Mesendoderm (in vitro differentiated cells): ENCODE measurements at regions not wholly inside any gene's neighbourhood (a gene's known extent, or its start where the extent isn't known, plus 50 kb on each side); places are given as distances from the start of the nearest gene placed in this dataset.

Experiments
- DNase-seq: peaks from one replicate; pipeline ENCODE4 v3.0.0; 2013
- H2AK5ac ChIP-seq: 2 replicates; pipeline ENCODE4 v1.6.1; 2013; ENCODE audit warnings: low read length, inconsistent platforms
- H2BK120ac ChIP-seq: 2 replicates; pipeline ENCODE4 v1.6.1; 2013; ENCODE audit warnings: low read depth, mild to moderate bottlenecking, low read length, moderate library complexity, mixed read lengths
- H2BK15ac ChIP-seq: replicated peaks from 2 replicates; pipeline ENCODE4 v1.6.1; 2013; ENCODE audit warnings: low read depth, mild to moderate bottlenecking, moderate library complexity
- H2BK5ac ChIP-seq: 2 replicates; pipeline ENCODE4 v1.6.1; 2013; ENCODE audit warnings: low read length, inconsistent platforms
- H3K18ac ChIP-seq: 2 replicates; pipeline ENCODE4 v1.6.1; 2013; ENCODE audit warnings: mild to moderate bottlenecking, low read length, mixed read lengths
- H3K23ac ChIP-seq: one replicate; pipeline ENCODE4 v1.6.1; 2013; ENCODE audit warnings: low read length
- H3K27ac ChIP-seq: 2 replicates; pipeline ENCODE4 v1.5.1; 2013; ENCODE audit warnings: low read depth, mild to moderate bottlenecking, inconsistent platforms, low read length, moderate library complexity
- H3K27me3 ChIP-seq: 2 replicates; pipeline ENCODE4 v1.6.1; 2013; ENCODE audit warnings: low read length, control low read depth, mild to moderate bottlenecking, inconsistent platforms; ENCODE audit not compliant: insufficient read depth, poor library complexity
- H3K36me3 ChIP-seq: 2 replicates; pipeline ENCODE4 v1.6.1; 2013; ENCODE audit warnings: low read length, inconsistent platforms; ENCODE audit not compliant: control insufficient read depth, insufficient read depth
- H3K4ac ChIP-seq: one replicate; pipeline ENCODE4 v1.6.1; 2013; ENCODE audit warnings: low read depth, mild to moderate bottlenecking, low read length, moderate library complexity
- H3K4me1 ChIP-seq: 2 replicates; pipeline ENCODE4 v1.6.1; 2013; ENCODE audit warnings: low read depth, low read length, inconsistent platforms; ENCODE audit not compliant: control insufficient read depth
- H3K4me2 ChIP-seq: 2 replicates; pipeline ENCODE4 v1.6.1; 2013; ENCODE audit warnings: low read length
- H3K4me3 ChIP-seq: 2 replicates; pipeline ENCODE4 v1.5.1; 2013; ENCODE audit warnings: mild to moderate bottlenecking, low read length
- H3K56ac ChIP-seq: one replicate; pipeline ENCODE4 v1.6.1; 2013; ENCODE audit warnings: low read length
- H3K79me1 ChIP-seq: 2 replicates; pipeline ENCODE4 v1.6.1; 2013; ENCODE audit warnings: low read length, inconsistent platforms
- H3K79me2 ChIP-seq: 2 replicates; pipeline ENCODE4 v1.6.1; 2013; ENCODE audit warnings: mild to moderate bottlenecking, low read length; ENCODE audit not compliant: control insufficient read depth, insufficient read depth
- H3K9ac ChIP-seq: 2 replicates; pipeline ENCODE4 v1.6.1; 2013; ENCODE audit warnings: low read length, inconsistent platforms
- H4K5ac ChIP-seq: one replicate; pipeline ENCODE4 v1.6.1; 2013; ENCODE audit warnings: low read length
- H4K8ac ChIP-seq: one replicate; pipeline ENCODE4 v1.6.1; 2013; ENCODE audit warnings: low read depth, mild to moderate bottlenecking, control low read depth, low read length, moderate library complexity
- WGBS: extraction: QIAGEN DNeasy Blood & Tissue Kit; methylation state at CpG from one replicate; pipeline ENCODE4 v1.1.7; 2013; ENCODE audit warnings: low lambda C conversion rate, missing lambda C conversion rate; ENCODE audit not compliant: insufficient coverage; ENCODE audit errors: extremely low coverage; 5-methylcytosine and 5-hydroxymethylcytosine counted together

- H3K4me3 ChIP-seq, result no peak overlapping the region
- no peaks in the 10 kb centered on the region for H3K79me2 ChIP-seq
- H3K36me3 ChIP-seq, result no peaks in the 10 kb centered on the region
- no peak overlapping the region for H3K23ac ChIP-seq
- H3K27me3 ChIP-seq, result no peaks in the 10 kb centered on the region
- H3K9ac ChIP-seq, result no peak overlapping the region
- H3K27ac ChIP-seq, result no peak overlapping the region
- no peaks in the 10 kb centered on the region for H3K4me1 ChIP-seq
- H2BK15ac ChIP-seq, result no peak overlapping the region
- no peak overlapping the region for H4K5ac ChIP-seq
- H2AK5ac ChIP-seq, result no peak overlapping the region
- H4K8ac ChIP-seq, result no peak overlapping the region
- H3K4ac ChIP-seq, result no peak overlapping the region
- H2BK120ac ChIP-seq, result no peak overlapping the region
- no CpG with 5 or more reads among the region's 7 CpGs for WGBS
- H3K79me1 ChIP-seq, result no peaks in the 10 kb centered on the region
- H3K4me2 ChIP-seq, result no peak overlapping the region
- DNase-seq, result no peak
- no peak overlapping the region for H3K18ac ChIP-seq
- H2BK5ac ChIP-seq, result no peak overlapping the region
- no peak overlapping the region for H3K56ac ChIP-seq
These were observed 282.6 kb upstream of the PFKP start for GRCh38 chr10:2784766-2785165.

- Histone ChIP-seq H3K79me2 (no peaks in the 10 kb centered on the region), H3K56ac (no peak overlapping the region), H3K4me2 (no peak overlapping the region), H2BK15ac (no peak overlapping the region), H2AK5ac (no peak overlapping the region), H3K4me3 (no peak overlapping the region), H3K18ac (no peak overlapping the region), H2BK120ac (no peak overlapping the region), H2BK5ac (no peak overlapping the region), H3K27me3 (no peaks in the 10 kb centered on the region), H4K5ac (no peak overlapping the region), H3K36me3 (no peaks in the 10 kb centered on the region), H3K79me1 (no peaks in the 10 kb centered on the region), H3K27ac (no peak overlapping the region), H3K9ac (no peak overlapping the region), H3K4ac (no peak overlapping the region), H3K23ac (no peak overlapping the region), H3K4me1 (no peaks in the 10 kb centered on the region), H4K8ac (no peak overlapping the region)
- no CpG with 5 or more reads among the region's 9 CpGs for WGBS
- DNase-seq, result no peak
These were observed 284.4 kb upstream of the PFKP start for GRCh38 chr10:2782950-2783349.

- no CpG with 5 or more reads among the region's 3 CpGs for WGBS
- no peak overlapping the region for H2BK5ac ChIP-seq
- H3K27me3 ChIP-seq, result no peaks in the 10 kb centered on the region
- H3K56ac ChIP-seq, result no peak overlapping the region
- no peaks in the 10 kb centered on the region for H3K4me1 ChIP-seq
- H4K8ac ChIP-seq, result no peak overlapping the region
- H3K4me3 ChIP-seq, result no peak overlapping the region
- no peak overlapping the region for H2BK120ac ChIP-seq
- no peak overlapping the region for H2BK15ac ChIP-seq
- H3K4ac ChIP-seq, result no peak overlapping the region
- no peaks in the 10 kb centered on the region for H3K79me1 ChIP-seq
- DNase-seq, result no peak
- no peak overlapping the region for H3K27ac ChIP-seq
- H3K18ac ChIP-seq, result no peak overlapping the region
- no peaks in the 10 kb centered on the region for H3K36me3 ChIP-seq
- no peak overlapping the region for H3K4me2 ChIP-seq
- no peaks in the 10 kb centered on the region for H3K79me2 ChIP-seq
- no peak overlapping the region for H3K23ac ChIP-seq
- no peak overlapping the region for H2AK5ac ChIP-seq
- no peak overlapping the region for H4K5ac ChIP-seq
- H3K9ac ChIP-seq, result no peak overlapping the region
These were observed 285.1 kb upstream of the PFKP start for GRCh38 chr10:2782265-2782664.

DNA sequence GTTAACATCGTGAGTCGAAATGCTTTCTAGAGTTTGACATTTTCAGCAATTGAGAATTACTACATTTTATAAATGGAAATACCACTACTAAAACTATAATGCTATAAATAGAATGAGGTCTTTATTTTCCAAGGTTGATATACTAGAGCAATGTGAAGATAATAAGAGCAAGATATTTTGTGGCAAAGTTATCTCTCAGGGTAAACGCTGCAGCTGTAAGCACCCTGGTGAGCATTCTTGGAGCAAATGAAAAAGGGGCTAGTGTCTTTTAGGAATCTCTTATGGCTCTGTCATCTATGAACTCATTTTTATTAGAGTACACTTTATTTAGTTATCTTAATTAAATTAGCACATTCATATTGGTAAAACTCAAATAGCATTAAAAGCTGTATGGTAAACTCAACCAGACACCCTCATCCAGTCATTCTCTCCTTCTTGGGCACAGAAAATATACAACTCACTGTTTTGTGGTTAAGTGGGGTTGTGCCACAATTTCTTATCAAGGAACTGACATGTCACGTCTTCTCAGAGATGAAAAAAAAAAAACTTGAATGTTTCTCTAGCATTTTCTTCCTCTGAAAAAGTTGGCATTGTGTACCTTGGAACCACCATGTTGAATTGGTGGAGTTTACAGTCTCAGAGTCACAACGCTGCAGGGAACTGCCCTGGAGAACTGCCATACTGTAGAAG, 289.5 kb upstream of the PFKP start:
- Histone ChIP-seq H3K27me3 (no peaks in the 10 kb centered on the region), H3K9ac (no peak overlapping the region), H3K79me1 (no peaks in the 10 kb centered on the region), H3K56ac (no peak overlapping the region), H2BK5ac (no peak overlapping the region), H3K4ac (no peak overlapping the region), H3K36me3 (no peaks in the 10 kb centered on the region), H3K79me2 (no peaks in the 10 kb centered on the region), H2AK5ac (no peak overlapping the region), H4K5ac (no peak overlapping the region), H3K4me3 (no peak overlapping the region), H3K18ac (no peak overlapping the region), H3K4me1 (no peaks in the 10 kb centered on the region), H2BK15ac (no peak overlapping the region), H4K8ac (no peak overlapping the region), H3K23ac (no peak overlapping the region), H2BK120ac (no peak overlapping the region), H3K27ac (no peak overlapping the region), H3K4me2 (no peak overlapping the region)
- DNase-seq, result no peak
- no CpG with 5 or more reads among the region's 5 CpGs for WGBS

GRCh38 chr10:2772816-2773631, 294.3 kb upstream of the PFKP start:
- H3K4me2 ChIP-seq, result no peak overlapping the region
- H2BK120ac ChIP-seq, result no peak overlapping the region
- no peaks in the 10 kb centered on the region for H3K79me2 ChIP-seq
- no peaks in the 10 kb centered on the region for H3K27me3 ChIP-seq
- no peaks in the 10 kb centered on the region for H3K4me1 ChIP-seq
- H3K4me3 ChIP-seq, result no peak overlapping the region
- no peaks in the 10 kb centered on the region for H3K36me3 ChIP-seq
- no peak overlapping the region for H2BK5ac ChIP-seq
- no peak overlapping the region for H4K8ac ChIP-seq
- no peak overlapping the region for H2BK15ac ChIP-seq
- no peak overlapping the region for H3K9ac ChIP-seq
- no peak overlapping the region for H3K56ac ChIP-seq
- no peak overlapping the region for H4K5ac ChIP-seq
- no peak overlapping the region for H3K4ac ChIP-seq
- H3K18ac ChIP-seq, result no peak overlapping the region
- H2AK5ac ChIP-seq, result no peak overlapping the region
- H3K79me1 ChIP-seq, result no peaks in the 10 kb centered on the region
- H3K23ac ChIP-seq, result no peak overlapping the region
- WGBS, result no CpG with 5 or more reads among the region's 41 CpGs
- no peak for DNase-seq
- no peak overlapping the region for H3K27ac ChIP-seq
